HG03175 (cell line): ENCODE measurements at regions not wholly inside any gene's neighbourhood (a gene's known extent, or its start where the extent isn't known, plus 50 kb on each side); places are given as distances from the start of the nearest gene placed in this dataset.

Source experiments
- ATAC-seq: cut with Tn5 transposase; IDR thresholded peaks from one replicate; pipeline ENCODE4 v1.9.1; 2021; ENCODE audit warnings: mild to moderate bottlenecking, moderate library complexity; ENCODE audit not compliant: unreplicated experiment

DNA sequence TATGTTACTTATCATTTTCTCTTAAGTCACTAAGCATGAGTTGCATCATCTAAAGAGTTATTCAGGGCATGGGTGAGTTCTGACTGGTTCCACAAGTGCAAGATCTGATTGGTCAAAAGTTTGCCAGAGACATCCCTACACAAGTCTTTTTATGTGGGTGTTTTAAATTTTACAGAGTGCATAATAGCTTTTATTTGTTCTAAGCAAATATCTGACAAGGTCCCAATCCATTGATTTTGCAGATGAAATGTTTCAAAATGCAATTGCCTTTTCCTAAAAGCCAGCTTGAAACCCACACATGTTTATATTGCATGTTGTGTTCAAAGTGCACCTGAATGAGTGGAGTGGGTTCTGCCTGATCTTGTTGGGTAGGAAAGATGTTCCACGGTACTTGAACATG is 101.7 kb upstream of the PAX6 start:
- ATAC-seq = no peak

DNA sequence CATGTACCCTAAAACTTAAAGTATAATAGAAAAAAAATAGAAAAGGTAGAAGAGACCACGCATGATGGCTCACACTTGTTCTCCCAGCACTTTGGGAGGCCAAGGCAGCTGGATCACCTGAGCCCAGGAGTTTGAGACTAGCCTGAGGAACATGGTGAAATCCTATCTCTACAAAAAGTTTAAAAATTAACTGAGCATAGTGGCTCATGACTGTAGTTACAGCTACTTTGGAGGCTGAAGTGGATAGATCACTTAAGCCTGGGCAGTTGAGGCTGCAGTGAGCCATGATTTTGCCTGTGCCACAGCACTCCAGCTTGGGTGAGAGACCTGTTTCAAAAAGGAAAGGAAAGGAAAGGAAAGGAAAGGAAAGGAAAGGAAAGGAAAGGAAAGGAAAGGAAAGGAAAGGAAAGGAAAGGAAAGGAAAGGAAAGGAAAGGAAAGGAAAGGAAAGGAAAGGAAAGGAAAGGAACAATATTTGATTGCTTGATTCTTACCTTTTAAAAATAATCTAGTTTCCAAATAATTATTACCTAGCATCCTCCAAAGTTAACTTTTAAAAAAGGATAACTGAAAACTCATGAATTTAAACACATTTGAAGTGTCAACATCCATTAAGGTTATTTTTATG is 99.9 kb upstream of the PAX6 start:
- no peak for ATAC-seq

DNA sequence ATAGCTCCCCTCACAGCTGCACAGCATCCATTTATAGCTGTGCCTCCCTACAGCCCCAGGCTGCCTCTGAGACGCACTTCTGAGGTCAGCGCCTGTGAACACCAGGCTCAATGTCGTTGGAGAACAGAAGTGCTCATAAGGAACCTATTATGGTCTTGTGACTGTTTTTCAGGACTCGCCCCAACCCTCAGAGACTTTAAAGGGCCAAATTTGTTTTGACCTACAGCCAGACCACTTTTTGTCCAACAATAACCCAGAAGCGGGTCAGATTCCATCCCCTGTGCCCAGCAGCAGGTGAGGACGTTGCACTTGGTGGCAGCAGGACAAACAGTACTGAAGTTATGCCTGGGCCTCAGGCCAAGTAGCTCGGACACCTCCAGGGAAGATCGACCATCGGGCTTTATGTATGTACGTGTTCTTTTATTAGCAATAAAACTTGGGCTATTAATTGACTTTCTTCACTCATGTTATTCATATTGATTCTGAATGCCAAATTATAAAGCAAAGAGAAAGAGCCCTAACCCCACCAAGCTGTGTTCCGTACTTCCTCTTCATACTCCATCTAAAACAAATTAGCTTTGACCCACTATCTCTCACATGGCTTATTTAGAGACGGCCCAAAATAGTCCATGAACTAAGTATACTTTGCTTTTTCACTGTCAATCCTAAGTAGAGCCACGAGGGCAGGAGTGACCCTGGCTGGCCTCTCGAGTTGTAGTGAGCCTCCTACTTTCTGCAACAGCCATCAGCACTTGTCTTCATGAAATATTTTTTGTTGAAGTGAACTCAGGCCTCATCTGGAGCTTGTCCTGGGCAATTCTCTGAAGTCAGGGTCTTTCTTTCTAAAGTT is 92.3 kb upstream of the PAX6 start:
- ATAC-seq = no peak

DNA sequence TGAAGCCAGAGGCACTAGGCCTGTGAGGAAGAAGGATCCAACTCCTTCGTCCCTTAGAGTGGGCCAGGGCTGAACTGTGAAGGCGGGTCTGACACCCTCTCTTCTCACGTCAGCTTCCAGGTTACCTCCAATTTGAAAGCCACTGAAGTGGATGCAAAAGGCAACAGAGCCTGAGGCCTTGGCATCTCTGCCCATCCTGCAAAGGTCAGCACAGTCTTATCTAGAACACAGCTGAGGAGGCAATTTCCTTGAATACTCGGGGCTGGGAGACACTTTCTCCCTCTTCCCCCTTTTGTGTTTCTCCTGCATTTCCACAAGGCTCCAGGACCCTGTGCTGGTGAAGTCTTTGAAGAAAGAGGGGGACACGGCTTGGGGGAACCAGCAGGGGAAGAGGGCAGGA is 91.6 kb upstream of the PAX6 start:
- ATAC-seq = no peak

DNA sequence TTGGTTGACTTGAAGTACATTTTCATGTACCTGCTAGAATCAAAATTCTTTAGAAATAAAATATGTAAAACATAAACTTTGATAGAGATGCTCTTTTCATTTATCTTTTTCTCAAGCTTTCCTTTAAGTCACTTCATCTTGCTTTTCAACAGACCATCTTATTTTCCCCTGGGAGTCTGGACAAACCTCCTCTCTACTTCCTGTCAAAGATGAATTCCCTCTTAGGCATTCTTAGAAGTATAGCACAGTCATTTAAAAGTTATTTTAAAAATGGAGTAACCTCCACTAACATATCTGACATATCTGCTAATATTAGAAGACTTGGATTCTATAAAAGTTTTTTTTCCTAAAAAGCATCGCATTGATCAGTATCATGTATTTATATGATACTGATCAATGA is 84.8 kb upstream of the PAX6 start:
- no peak for ATAC-seq

DNA sequence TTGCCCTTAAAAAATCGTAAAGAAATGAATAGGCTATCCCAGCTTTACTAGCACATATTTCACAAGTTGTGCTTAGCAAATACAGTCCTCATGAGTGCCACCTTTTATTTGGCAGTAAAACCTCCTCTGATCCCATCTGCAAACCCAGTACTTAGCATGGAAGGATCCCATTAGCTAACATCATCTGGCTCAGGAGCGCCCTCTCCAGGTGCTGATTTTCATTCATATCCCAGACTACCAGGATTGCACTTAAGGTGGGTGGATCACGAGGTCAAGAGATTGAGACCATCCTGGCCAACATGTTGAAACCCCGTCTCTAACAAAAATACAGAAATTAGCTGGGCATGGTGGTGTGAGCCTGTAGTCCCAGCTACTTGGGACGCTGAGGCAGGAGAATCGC is 76.1 kb upstream of the PAX6 start:
- ATAC-seq = no peak

DNA sequence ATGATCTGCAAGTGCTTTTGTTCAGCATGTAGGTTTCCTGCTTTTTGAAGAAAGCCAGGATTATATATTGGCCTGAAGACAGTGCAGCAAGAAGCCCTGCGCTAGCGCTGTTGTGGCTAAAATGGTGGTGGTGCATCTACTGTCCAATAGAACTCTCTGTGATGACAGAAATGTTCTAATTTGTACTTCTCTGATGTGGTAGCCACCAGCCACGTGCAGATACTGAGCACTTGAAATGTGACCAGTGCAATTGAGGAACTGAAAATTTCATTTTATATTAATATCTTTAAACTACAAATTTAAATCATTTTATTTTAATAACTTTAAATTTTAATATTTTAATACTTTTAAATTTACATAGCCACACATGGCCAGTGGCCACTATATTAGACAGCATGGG is 73.0 kb upstream of the PAX6 start:
- ATAC-seq = no peak

DNA sequence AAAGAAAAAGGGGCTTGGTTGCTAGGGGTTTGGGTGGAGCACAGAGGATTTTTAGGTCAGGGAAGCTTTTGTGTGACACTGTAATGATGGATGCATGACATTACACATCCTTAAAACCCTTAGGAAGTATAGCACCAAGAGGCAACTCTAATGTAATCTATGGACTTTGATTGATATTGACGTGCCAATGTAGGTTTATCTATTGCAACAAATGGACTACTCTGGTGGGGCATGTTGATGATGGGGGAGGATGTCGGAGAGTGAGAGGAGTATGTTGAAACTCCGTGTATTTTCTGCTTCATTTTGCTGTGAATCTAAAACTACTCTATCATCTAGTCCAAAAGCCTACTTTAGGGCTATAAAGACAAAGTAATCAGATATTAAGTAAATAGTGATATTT is 72.3 kb upstream of the PAX6 start:
- ATAC-seq = no peak

DNA sequence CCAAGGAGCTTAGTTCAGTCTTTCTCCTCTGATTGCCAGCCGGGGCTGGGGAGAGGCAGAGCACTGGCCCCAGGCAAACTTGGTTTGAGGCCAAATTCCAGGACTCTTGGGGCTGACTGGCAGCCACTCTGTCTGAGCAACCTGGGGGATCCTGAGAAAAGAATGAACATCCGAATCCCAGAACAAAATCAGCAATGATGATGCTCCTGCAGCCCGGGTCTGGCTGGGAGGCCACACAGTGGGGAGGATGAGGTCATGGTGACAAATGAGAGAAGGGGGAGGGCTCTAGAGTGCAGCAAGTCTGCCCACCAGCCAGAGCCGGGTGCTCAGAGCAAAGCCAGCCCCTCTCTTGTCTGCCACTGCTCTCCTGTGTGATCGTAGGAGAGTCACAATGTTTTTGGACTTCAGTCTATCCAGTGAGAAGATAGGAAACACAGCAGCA is 71.8 kb upstream of the PAX6 start:
- ATAC-seq = no peak

DNA sequence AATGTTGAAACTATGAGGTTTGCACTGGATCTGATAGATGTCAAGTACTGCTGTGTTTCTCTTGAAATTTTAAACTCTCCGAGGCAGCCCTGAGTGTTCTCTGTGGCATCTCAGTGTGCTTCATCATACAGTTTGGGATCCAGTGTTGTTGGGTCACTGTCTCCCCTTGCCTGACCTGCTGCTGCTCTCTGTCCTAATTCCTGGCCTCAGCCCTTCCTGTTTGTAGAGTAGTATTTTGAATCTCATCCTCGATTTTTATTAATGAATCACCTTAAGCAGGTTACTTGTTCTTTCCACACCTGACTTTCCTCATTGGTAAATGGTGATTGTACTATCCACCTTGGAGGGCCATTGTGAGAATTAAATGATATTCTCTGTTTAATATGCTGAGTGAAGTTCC is 70.7 kb upstream of the PAX6 start:
- ATAC-seq = no peak

DNA sequence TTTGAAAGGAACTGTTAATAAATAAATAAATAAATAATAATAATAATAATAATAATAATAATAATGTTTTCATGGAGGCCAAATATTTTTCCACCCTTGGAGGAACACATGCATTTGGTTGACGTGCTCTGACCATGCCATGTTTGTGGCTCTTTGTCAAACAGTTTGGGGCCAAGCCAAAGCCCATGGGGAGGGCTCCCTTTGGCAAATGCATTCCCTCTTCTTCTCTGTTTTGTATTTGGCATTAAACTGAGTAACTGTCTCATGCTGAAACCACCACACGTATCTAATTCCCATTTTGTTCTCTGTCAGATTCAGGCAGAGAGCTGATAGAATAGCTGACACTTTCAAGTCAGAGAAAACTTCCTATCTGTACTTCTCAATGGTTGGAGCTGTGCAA is 68.6 kb upstream of the PAX6 start:
- no peak for ATAC-seq

DNA sequence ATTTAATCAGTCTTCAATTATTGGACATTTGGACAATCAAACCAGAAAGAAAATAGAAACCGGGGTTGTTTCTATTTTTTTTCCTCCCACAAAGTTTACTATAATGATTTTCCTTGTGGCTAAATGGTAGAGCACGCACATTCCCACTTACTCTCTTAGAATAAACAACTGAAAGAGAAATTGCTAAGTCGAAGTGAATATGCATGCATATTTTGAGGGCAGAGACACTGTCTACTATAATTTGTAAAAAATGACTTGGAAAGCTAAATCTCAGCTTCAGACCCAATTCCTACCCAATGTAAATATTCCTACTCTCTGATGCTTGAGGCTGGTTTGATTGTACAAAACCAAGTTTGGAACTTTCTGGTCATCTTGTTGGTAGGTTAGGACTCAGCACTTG is 66.7 kb upstream of the PAX6 start:
- ATAC-seq = no peak

DNA sequence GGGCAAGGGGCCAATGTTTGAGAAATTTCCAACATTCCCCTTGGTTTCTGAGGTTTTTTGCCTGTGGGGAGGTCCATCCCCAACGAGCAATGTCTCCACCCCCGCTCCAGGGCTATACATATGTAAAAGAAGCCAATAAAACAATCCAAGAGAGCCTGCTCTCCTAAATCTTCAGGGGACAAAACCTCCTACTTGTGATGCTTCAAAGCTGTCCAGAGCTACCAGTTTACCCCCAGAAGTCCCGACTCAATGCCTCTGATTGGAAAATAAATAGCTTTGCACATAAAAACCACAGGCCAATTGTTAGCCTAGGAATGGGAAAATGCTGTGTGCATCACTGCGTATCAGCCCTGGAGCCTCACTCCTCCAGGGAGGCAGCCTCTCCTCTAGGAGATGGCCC is 66.0 kb upstream of the PAX6 start:
- ATAC-seq = no peak

DNA sequence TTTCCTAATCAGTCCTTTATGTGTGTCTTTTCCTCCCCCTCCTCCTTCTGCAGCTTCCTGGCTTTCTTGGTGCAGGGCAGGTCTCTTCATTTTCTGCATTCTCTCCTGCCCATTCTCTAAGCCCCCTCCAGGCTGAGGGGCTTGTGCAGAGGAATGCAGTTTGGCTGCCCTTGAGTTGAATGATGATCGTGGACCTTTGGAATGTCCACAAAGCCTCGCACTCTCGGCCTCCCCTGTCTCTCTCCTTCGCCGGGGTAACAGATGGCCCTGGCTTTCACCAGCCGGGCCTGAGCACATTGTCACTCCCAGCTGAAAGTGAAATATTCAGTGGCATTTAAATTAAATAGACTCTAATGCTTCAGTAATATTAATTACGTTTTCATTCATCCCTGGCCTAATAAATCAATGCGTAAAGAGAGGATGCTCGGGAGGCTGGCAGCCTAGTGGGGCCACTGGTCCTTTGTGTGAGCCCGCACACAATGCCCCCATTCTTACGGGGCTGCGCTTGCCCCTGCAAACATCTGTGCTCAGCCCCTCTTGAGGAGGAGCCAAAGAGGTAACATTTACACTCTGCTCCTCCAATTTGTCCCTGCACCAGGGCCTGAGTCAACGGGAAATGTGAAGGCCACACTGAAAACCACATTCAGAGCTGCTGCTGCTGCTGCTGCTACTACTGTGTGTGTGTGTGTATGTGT is 64.9 kb upstream of the PAX6 start:
- ATAC-seq = no peak

DNA sequence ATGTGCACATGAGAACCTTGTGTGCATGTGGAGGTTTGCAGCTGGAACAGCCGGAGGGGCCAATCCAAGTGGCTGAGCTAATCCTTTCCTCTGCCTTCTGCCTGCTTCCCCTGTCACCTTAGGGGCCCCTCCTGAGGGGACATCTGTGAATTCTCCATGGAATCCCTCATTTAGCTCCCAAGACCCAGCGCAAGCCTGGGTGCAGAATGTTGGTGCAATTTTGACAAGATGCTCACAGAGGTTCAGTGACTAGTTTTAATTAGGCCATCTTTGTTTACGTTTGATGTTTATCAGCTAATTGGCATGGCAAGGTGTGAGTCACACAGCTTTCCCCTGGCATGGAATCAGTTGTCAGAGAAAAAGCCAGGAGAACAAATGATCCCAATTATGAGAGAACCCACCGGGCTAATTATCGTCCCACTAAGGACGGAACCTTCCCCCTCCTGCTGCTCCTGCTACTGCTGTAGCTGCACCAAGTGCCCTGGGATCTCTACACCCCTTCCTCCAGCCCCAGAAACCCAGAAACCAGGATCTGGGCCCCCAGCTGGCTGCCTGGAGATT is 63.6 kb upstream of the PAX6 start:
- ATAC-seq = no peak

DNA sequence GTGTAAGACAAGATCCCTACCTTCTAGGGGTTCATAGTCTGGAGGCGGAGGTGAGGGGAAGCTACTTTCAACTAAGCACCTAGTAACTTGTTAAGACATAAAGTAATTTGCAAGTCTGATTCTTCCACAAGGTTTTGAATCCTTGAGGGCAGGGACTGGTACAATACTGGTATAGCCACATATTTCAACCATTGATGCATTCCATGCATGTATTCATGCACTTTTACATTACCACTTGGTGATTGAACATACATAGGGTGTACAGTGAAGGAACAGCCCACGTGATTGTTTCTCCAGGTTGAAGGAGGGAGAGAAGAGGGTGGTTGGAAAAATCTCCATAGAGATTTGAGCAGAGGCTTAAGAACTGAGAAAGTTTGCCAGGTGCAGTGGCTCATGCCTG is 62.0 kb upstream of the PAX6 start:
- no peak for ATAC-seq

DNA sequence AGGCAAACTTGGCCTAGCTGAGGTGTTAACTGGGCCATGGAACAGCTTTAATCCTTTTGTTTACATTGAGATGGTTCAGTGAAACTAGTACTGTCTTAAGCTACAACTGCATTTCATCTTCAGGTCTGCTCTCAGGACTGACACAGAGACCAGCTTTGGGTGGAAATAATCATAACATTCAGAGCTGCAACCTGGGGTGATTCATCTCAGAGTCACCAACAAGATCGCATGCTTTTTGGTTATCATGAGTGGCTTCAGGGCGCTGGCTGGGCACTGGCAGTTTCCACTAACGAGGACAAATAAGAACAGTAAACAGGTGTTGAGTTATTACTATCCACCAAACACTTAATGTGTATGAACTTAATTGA is 60.9 kb upstream of the PAX6 start:
- no peak for ATAC-seq

DNA sequence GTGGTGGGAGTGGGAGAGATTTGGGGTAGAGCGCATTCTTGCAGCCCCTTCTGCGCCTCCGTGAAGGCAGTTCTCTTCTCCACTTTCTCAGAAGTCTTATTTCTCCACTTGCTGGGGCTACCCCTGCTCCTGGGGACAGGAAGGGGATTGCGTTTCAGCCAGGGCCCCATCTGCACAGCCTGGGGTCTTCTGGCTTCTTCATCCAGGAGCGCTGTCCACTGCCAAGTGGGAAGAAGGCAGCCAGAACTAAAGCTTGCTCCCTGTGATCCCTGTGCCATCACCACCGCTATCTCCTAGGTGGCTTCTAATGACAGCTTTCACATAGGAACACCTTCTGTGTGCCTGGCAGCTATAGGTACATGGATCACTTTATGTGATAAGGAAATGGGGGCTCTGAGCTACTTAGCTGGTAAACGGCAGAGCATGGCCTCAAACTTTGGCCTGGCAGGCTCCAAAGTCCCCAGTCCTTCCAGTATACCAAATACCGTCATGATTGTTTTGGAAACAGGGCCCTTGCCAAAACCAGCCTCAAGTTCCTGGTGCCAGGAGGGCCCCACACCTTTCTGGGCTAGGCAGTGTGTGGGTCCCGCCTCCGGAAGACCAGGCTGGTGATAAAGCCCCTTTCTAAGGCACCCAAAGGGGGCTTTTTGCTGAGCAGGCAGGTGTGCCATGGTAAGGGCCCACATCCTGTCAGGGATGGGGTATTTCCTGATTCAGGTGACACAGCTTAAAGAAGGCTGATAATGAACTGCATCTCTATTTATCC is 60.4 kb upstream of the PAX6 start:
- ATAC-seq = no peak

DNA sequence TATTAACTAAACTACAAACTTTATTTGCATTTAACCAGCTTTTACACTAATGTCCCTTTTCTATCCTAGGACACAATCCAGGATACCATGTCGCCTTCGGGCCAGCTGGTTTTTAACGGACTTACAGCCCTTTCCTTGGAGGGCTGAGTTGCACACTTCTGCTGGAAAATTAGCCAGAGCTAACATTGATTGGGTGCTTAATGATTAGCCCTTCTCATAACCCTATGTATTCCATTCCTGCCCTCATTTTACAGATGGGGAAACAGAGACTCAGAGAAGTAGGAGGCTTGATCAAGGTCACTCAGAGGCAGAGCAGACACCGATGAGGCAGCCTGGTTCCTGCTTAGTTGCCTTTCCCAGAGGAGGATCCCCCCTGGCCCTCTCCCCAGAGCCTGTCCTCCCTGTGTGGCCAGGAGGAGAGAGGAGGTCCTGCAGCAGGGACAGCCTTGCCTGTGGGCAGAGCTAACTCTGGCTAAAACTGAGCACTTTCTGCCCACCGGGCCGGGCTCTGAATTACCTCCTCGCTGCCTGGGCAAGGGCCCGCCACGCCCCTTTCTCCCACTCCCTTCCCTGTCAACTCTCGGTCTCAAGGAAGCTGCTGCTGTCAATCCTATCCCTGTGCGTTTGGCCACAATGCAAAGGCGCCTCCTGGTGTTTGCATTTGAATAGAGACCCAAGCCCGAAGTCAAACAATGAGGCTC is 59.6 kb upstream of the PAX6 start:
- no peak for ATAC-seq

DNA sequence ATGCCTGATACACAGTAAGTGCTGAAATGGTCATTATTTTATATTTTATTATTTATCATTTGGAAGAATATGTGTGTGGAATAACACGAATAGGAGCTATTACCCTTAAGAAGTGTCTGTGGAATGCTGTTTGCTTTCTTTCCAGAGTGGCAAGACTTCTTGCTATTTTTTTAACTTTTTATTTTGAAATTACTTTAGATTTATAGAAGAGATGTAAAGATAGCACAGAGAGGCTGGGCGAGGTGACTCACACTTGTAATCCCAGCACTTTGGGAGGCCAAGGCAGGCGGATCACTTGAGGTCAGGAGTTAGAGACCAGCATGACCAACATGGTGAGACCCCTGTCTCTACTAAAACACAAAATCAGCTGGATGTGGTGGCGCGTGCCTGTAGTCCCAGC is 58.9 kb upstream of the PAX6 start:
- ATAC-seq = no peak
